ENCODE measurements at regions not wholly inside any gene's neighbourhood (a gene's known extent, or its start where the extent isn't known, plus 50 kb on each side); places are given as distances from the start of the nearest gene placed in this dataset.

DNA sequence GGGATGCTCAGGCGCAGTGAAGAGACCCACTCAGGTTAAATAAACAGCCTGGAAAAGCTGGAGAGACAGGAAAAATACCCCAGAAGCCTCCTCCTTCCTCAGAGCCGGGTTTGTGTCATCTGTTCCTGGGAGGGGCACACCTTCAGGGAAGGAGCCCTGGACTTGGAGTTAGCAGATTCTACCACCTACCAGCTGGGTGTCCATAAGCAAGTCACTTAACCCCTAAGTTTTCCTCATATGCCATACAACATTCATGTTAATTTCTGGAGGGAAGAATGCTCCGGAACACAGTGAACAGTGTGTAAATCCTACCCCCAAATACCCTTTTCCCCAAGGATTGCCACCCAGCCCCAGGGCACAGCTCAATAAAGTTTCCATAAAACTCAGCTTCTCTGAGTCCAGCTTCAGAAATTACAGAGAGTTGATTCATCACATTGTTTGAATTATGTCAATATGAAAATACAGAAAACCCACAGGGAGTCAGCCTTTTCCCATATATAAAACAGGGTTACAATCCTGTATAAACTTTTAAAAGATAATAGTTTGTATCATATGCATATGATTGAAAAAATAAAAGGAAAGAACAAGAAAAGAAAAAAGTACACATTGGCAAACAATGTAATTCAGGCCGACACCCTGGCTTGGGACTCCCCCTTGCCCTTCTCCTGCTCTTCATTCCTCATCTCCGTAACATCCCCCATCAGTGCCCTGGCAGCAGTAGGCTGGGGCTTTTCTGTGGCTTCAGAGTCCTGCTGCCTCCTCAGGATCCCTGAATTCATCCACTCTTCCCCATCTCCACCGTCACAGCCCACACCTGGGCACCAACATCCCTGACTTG lies 291.8 kb upstream of the USP24 start:
- no peak for DNase-seq

DNA sequence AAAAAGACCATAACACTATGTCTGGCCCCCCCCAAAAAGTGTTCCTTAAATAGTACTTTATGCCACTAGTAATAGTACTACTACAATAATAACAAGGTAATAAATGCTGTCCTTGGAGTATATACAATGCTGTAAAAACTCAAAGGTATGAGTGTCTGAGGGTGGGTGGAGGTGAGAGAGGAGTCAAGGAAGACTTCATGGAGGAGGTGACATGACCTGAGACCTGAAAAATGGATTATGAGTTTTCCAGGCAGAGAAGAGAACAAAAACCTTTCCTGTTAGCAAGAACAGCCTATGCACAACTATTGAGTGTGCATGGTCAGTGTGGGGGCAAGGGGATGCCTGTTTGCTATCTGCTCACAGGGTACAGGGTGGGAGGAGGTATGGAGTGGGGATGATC lies 290.2 kb upstream of the USP24 start:
- no peak for DNase-seq

DNA sequence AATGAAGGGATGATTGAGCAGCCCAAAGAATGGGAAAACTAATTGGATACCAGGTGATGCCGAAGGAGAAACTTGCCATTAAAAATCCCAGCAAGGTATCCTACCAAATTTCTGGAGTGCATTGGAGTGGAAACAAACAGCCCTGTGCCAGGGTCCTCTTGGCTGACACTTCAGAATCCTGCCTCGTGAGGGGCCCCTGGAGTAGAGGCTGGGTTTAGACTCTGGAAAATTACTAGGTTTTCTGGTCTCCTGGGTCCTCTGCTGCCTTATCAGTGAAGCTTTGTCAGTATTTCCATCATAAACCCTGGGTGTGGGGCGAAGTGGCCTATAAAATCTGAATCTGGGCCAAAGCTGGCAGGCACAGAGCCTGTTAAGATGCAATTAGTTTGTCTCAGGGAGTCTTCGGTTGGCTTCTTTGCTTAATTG lies 289.2 kb upstream of the USP24 start:
- no peak for DNase-seq

DNA sequence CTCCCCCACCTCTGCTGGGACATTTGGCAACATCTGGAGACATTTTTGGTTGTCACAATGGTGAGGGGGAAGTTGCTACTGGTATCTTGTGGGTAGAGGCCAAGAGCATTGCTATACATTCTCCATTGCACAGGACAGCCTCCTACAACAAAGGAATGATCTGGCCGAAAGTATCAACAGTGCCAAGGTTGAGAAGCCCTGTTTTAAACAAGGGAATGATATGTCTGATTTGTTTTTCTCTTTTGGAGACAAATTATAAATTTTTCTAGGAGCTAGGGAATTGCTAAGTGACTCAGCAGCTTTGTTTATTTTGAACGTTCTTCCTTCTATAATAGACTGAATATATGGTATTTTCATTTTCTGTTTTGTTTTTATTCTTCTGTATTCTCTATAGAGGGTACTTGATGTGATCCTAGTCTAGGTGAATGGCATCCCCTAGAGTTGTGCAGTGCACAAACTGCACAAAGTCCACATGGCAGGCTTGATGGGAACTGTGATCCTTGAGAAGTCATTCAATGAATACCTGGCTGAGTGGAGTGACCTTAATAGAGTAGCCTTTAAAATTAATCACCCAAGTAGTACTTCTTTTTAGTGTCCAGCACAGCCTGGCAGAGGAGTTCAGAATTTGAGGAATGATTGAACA lies 288.6 kb upstream of the USP24 start:
- no peak for DNase-seq

DNA sequence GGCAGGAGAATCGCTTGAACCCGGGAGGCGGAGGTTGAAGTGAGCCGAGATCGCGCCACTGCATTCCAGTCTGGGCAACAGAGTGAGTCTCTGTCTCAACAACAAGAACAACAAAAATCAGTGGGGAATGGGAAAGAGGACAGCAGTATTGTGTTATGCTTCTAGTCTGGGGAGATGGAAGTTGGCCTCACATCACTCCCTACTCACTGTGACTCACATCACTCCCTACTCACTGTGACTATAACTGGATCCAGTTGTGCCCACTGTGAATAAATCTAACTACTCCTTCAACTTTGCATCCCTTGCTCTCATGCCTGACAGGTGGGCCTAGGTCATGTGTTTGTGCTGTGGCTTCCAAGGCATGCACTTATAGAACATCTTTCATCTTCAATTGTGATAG lies 285.4 kb upstream of the USP24 start:
- no peak for DNase-seq

DNA sequence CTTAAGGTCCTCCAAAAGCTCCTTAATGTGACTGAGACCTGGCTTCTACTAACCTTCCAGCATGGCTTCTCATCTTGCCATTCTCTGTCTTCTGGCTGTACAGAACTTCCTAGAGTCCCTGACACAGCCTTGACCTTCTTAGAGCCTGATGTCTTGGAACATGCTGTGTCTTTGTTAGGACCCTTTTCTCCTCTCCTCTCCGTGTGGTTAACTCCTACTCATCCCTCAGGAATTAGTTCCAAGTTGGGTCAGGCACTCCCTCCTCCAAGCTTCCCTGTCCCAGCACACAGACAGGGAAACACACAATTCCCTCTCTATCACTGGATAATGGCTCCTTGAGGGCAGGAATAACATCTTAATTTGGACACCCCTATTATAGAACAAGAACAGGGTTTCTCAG lies 275.4 kb upstream of the USP24 start:
- DNase-seq: no peak

DNA sequence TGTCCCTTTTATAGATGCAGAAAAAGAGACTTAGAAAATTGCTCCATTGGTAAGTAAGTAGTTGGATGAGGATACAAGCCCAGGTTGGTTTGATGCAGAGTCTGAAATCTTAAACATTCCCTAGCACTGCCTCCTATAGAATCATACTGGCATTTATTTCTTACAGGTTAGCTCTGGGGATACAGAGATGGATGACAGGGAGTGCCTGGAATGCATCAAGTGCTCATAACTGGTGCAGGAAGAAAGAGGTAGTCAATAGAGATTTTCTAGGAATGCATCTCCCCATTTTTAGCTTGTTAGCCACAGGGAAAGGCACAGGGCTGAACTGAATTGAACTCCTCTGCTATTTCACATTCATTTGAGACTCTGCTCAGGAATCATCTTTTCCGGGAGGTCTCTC lies 269.0 kb upstream of the USP24 start:
- DNase-seq: no peak

DNA sequence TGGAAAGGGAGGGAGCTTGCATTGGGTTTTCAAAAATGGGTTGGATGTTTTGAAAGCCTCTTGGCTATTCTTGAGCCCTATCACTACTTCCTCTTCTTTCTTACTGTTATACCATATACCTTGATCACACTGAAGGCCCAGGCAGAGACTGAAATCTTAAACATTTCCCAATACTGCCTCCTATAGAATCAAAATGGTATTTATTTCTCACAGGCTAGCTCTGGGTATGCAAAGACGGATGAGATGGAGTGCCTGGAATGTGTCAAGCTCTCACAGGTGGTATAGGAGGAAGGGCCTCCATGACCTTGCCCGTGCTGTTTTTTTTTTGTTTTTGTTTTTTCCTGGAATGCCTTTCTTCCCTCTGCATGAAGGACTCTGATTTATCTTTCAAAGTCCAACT lies 268.4 kb upstream of the USP24 start:
- no peak for DNase-seq

DNA sequence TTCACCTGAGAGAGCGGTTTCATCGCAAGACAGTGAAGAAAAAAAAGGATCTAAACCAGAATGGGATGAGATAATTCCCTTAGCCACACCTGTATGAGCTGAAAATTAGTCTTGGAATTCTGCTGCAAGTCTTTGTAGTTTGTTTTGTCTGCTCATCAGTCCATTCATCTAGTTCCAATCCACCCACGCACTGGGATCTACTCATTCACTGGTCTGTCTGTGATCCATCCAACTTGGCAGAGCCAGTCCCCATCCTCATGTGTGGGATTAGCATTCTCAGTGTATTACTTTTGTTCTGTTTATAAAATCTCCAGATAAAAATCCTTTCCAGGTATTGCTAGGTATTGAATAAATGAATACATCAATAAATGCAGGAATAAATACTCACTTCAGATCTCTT lies 266.5 kb upstream of the USP24 start:
- no peak for DNase-seq

DNA sequence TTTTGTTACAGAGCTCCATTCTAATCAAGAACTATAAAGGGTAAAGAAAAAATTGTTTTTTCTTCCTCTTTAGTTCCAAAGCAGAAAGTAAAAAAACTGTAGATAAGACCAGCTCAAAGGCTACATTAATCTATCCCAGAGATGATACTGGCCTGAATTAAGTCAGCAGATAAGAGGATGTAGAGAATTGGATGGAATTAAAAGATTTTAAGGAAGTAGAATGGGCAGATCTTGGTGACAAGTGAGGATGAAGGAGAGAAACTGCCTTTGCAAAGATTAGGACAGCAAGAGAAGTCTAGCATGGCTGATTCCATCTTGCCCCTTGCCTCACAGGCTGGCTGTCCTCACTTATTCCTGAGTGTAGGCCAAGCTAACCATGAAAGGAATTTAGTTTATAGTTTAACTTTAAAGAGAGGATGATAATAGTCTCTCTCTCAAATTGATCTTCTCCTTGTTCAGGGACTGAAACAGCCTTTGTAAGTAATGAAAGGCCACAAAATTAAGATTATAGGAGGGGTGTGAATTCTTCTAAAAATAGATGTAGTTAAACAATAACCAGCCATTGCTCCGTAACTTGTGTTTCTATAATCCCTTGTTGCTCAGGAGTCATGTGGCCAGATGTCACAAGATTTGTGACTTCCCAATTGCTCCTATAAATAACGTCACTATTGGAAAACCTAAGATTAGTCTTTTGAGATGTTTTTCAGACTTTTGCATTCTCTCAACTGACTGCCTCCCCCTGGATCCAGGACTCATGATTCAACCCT lies 265.0 kb upstream of the USP24 start:
- DNase-seq: no peak

DNA sequence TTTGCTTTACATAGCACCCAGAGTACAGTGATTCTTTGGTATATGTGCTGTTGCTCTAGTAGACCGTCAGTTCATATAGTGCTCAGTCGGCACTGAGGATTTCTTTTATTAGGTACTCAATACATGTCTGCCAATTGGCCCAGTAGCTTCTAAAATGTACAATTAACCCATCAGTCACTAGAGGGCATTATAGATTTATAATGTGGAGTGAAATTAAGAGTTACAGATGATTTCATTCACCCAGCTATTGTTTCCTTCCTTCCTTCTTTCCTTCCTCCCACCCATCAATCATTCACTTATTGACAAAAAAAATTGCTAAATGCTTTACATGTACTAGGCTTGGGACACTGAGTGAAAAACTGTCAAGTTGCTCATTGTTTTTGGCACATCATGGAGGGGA lies 263.6 kb upstream of the USP24 start:
- peak; percentile 12 for DNase-seq

DNA sequence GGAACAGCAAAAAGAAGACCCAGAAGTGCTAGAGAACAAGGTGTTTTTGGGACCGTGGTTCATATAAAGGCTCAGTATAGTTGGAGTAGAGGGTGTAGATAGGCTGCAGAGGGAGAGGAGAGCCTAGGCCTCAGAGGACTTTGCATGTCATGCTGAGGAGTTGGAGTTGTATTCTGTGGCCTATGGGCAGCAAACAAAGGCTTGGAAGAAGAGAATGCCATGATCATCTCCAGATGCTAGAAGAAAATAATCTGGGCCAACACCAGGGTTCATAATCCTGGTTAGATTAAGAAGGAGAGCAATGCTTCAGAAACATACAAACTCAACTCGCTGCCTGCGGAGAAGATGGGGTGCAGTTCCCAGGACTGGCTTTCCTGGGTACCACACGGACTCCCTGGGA lies 262.8 kb upstream of the USP24 start:
- DNase-seq: no peak

DNA sequence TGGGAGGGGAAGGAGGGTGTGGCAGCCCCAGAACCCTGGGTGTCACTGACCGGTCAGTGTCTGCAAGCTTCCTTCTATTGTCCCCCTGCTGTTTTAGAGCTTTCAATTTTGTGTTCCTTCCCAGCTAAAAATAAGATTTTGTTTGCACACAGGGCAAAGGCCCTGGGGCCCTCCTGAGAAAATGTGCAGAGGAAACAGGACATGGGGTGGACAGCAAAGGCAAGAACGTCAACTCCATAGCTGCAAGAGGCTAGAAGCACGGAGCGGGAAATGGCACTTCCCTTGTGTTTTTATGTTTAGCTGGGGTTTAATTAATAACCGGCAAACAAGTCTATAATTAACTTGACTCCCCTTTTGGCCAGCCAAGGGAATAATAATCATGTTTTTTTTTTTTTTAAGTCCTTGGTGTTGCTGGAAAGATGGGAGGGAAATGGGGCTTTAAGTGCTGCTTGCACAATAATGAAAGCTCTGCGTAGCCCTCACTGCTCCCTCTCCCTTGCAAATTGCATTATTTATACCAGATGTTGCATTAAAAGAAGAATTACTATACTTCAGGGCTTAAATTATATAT lies 261.4 kb upstream of the USP24 start:
- no peak for DNase-seq

DNA sequence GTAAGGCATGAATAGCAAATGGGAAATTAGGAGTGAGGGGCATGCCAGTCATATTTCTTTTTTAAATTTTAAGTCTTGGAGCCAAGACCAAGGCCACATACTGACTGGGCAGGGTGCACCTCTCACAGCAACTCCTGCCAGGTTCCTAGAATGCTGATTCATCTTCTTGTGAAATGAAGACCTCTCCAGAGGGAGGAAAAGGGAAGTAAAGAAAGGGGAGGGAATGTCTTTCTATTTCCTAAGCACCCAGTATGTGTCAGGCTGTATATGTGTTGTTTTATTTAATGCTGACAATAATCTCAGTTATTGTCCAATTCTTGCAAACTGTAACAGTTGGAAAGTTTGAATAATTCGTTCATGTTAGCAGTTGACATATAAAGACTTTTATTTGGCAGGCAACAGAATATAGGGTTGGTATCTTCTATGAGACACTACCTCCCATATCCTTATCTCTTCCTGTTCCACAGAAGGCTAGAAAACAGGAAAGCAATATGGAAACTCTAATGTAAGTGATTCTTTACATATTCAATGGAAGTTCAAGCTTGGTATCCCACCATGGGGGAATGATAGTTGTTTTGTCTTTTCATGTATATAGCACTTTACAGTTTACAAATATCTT lies 259.1 kb upstream of the USP24 start:
- DNase-seq: no peak

DNA sequence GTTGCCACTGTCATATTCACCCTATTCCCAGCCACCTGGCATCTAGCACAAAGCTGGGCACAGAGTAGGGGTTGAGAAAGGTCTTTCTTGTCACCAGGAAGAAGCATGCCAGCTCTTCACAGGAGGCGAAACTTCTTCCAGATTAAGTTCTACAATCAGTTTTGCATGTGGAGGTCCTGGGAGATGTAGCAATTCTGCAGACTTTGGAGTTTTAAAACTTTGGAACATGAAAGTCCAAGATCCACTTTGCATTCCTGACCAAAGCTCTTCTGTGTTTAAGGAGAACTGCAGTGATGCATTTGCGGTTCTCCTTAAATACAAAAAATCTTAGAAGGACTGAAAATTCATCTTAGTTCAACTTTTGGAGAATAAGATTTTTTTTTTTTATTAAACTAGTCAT lies 258.5 kb upstream of the USP24 start:
- no peak for DNase-seq

DNA sequence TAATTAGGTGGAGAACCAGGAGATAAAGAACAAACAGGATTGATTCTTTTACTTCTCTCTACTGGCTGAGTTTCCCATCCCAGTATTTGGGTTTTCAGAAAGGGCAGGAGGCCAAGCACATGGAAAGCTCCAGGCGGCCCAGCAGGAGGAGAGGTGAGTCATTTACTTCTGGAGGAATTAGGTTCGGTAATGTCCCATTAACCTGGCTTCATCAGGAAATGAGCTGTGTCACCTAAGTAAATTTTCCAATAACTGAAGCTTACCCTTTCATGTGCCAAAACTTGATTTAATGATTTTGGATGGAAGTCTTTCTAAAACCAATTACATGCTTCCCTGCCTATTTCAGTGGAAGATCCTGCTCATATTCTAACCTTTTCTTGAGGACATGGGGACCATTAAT lies 257.6 kb upstream of the USP24 start:
- DNase-seq: no peak

DNA sequence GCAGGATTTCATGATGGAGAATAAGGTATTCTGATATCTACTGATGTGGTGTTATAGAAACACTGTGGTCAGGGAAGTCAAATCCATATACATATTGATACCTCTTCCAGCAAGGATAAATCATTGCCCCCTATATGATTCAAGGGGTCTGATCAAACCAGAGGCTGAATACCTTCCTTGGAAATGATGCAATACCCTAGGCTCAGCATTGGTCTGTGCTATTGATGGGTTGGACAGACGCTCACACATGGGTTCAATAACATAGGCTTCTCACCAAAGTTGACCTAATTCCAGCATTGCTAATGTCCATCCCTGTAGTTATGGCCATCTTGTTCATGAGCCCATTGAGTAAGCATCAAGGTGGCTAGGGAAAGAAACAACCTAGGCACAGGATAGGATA lies 257.0 kb upstream of the USP24 start:
- no peak for DNase-seq

DNA sequence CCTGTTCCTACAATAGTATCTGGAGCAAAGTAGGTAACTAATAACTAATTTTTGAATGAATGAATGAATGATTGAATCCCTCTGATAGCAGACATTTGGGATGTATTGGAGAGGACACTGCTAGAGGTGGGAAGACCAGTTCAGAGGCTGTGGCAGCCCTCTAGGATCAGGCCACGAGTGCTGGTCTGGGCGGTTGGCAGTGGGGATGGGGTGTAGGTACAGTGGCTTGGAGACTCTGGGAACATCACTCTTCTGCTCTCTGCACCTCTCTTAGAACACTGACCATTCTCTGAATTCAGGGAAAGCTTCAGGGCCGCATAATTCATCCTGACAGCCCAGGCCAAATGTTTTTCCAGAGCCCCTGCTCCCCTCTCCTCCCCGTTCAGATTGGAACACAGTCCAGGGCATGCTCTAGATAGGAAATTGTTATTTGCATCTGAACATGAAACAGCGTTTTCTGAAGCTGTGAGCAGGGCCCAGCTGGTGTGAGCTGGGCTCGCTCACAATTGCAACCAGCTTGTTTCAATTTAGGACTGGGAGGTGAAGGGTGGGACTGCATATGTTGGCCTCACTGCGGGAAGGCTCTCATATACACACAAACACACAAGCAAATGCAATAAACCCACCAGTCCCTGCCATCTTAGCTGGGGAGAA lies 253.1 kb upstream of the USP24 start:
- no peak for DNase-seq

DNA sequence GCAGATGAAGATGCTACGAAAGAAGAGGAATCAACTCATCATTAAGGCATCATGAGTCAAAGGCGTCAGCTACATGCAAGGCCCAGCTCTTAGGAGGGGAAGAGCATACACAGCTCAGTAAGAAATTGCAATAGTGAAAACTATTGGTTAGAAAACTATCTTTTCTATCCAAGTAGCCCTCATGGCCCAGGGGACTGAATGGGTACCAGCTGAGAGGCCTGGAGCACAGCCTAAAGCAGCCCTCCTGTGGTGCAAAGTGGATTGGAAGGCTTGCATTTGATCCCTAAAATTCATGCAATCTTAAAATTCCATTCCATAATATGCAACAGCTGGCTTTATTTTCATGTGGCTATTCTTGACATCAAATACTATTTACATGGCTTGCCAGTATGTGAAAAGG lies 251.8 kb upstream of the USP24 start:
- no peak for DNase-seq

DNA sequence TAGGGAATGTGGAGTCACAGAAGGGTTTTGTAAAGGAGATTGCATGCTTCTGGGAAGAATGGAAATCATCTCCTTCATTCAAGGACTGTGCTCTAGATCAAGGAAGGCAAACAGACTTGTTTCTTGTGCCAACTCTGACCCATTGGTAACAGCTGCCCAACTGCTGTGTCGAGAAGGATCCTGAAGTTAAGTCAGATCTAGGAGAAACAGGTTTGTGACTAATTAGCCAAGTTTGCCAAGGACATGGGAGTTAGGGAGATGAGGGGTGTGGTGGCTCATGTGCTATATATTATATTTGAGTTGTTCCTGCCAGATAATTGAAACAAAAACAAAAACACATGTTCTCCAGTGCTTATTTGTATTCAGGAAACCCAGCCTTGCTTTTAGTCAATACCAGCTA lies 251.2 kb upstream of the USP24 start:
- no peak for DNase-seq

DNA sequence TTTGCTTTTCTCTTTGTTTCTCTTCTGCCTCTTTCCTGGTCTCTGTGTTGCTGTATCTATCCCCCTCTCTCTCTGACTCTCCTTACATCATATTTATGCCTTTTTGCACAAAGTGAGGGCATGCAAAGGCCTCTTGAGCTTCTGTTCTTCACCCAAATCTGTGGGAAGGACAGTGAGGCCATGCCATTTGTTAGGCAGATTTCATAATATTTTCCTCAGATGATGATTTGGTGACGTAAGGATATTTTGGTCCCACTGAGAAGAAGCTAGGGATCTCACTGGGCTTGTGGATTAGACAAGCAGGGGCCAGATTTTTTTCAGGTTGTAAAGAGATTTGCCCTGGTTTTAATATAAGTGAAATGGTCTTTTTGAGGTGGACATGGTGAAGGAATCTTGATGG lies 249.4 kb upstream of the USP24 start:
- DNase-seq: no peak

DNA sequence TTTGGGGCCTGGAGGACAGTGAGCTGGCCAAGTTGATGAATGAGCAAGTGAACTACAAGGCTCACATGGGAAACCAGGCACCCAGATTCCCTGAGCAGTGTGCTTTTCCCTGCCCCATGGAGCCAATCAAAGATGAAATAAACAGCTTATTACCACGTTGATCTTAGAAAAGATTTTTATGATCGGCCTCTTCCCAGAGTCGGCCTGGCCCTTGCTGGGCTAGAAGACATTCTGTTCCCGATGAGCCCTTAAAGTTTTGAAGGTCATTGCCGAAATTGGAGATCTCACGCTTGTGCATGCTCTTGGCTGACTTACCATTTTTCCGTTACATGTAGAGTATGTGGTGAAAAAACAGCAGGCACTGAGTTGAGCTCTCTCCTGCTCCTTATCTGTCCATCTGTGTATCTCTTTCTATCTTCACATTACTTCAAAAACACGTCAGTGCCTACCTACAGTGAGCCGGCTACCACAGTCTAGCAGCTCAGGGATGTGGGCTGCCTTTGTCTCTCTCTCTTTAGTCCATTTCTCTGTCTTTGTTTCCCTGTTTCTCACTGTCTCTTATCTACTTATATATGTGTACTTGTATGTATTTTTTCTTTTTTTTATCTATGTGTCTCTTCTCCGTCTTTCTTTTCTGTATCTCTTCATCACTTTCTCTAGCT lies 248.8 kb upstream of the USP24 start:
- no peak for DNase-seq

Measured in activated CD4-positive, alpha-beta T cell treated with anti-CD3 and anti-CD28 coated beads, Interleukin-10, Interleukin-2, amounts not matched to agents 100 ng/mL and 50 ng/mL, durations not matched to agents 16 hours and 8 hours (primary cell).